SK-N-MC (cell line): ENCODE measurements at regions not wholly inside any gene's neighbourhood (a gene's known extent, or its start where the extent isn't known, plus 50 kb on each side); places are given as distances from the start of the nearest gene placed in this dataset.

ENCODE experiments used
- EZH2 ChIP-seq: fragments of 200-600 bp; sonication (generic); IDR thresholded peaks from one replicate; pipeline ENCODE4 v1.6.1; 2017; ENCODE audit warnings: antibody characterized with exemption
- FOXP2 ChIP-seq: optimal IDR thresholded peaks from 2 replicates; pipeline ENCODE3; 2011; ENCODE audit warnings: mild to moderate bottlenecking, moderate library complexity; ENCODE audit not compliant: insufficient read depth; ENCODE audit errors: extremely low read length, control extremely low read depth
- POLR2AphosphoS5 ChIP-seq: IDR thresholded peaks from 2 replicates; pipeline ENCODE4 v1.6.1; 2012; ENCODE audit warnings: mild to moderate bottlenecking, low read depth, low read length, borderline replicate concordance

GRCh38 chrX:38893441-38893840 lies 92.2 kb downstream of the MID1IP1 start:
- TF ChIP-seq EZH2, result no peak
- no peak for TF ChIP-seq POLR2AphosphoS5
- no peak for TF ChIP-seq FOXP2
